ENCODE measurements at regions not wholly inside any gene's neighbourhood (a gene's known extent, or its start where the extent isn't known, plus 50 kb on each side); places are given as distances from the start of the nearest gene placed in this dataset.

GRCh38 chr11:70672991-70673653 lies 274.8 kb downstream of the CTTN start:
- H3K4me3 Mint-ChIP-seq, result no peak overlapping the region
- intact Hi-C loops (cut with DNase I, micrococcal nuclease), result no loop called here
- H3K36me3 Mint-ChIP-seq (ENCODE audit: low read depth), result no peaks in the 10 kb centered on the region
- no peak overlapping the region for H3K27ac Mint-ChIP-seq
- ChIA-PET CTCF (no interaction called here), POLR2A (no interaction called here)
- no peak for ATAC-seq
- H3K27me3 Mint-ChIP-seq, result peaks cover 9% of the 10 kb centered on the region
- no peak for DNase-seq
- no peaks in the 10 kb centered on the region for H3K9me3 Mint-ChIP-seq (ENCODE audit: low read depth)
- H3K4me1 Mint-ChIP-seq, result no peaks in the 10 kb centered on the region

- Mint-ChIP-seq H3K27ac (no peak overlapping the region), H3K4me3 (no peak overlapping the region), H3K36me3 (ENCODE audit: low read depth) (no peaks in the 10 kb centered on the region), H3K4me1 (no peaks in the 10 kb centered on the region), H3K9me3 (ENCODE audit: low read depth) (no peaks in the 10 kb centered on the region), H3K27me3 (peaks cover 3% of the 10 kb centered on the region)
- intact Hi-C loops (cut with DNase I, micrococcal nuclease), result no loop called here
- ChIA-PET POLR2A (no interaction called here), CTCF (no interaction called here)
- DNase-seq (no peak), ATAC-seq (no peak)
Measured at GRCh38 chr11:70674605-70675004, 276.3 kb downstream of the CTTN start.

GRCh38 chr11:70675697-70676374 lies 277.5 kb downstream of the CTTN start:
- POLR2A ChIA-PET, result no interaction called here

GRCh38 chr11:70677232-70677916 lies 279.0 kb downstream of the CTTN start:
- peaks cover 4% of the 10 kb centered on the region for H3K27me3 Mint-ChIP-seq
- H3K4me1 Mint-ChIP-seq, result no peaks in the 10 kb centered on the region
- H3K36me3 Mint-ChIP-seq (ENCODE audit: low read depth), result no peaks in the 10 kb centered on the region
- ATAC-seq (no peak), DNase-seq (no peak)
- POLR2A ChIA-PET, result no interaction called here
- H3K27ac Mint-ChIP-seq, result no peak overlapping the region
- no peak overlapping the region for H3K4me3 Mint-ChIP-seq
- CTCF ChIA-PET, result no interaction called here
- intact Hi-C loops (cut with DNase I, micrococcal nuclease), result no loop called here
- H3K9me3 Mint-ChIP-seq (ENCODE audit: low read depth), result no peaks in the 10 kb centered on the region

More at GRCh38 chr11:70675697-70676374, 277.5 kb downstream of the CTTN start:
- H3K27me3 Mint-ChIP-seq, result peaks cover 1% of the 10 kb centered on the region
- CTCF ChIA-PET, result interaction anchor here (0.7 kb wide), 1 partner anchor 113 kb away, joined by 3 read pairs; no protein-coding TSS in a partner anchor
- no peak for ATAC-seq
- H3K4me3 Mint-ChIP-seq, result no peak overlapping the region
- intact Hi-C loops (cut with DNase I, micrococcal nuclease), result no loop called here
- no peaks in the 10 kb centered on the region for H3K36me3 Mint-ChIP-seq (ENCODE audit: low read depth)
- H3K4me1 Mint-ChIP-seq, result no peaks in the 10 kb centered on the region
- no peak overlapping the region for H3K27ac Mint-ChIP-seq
- no peak for DNase-seq
- H3K9me3 Mint-ChIP-seq (ENCODE audit: low read depth), result no peaks in the 10 kb centered on the region

- ATAC-seq (no peak), DNase-seq (no peak)
- H3K9me3 Mint-ChIP-seq (ENCODE audit: low read depth), result no peaks in the 10 kb centered on the region
- no peak overlapping the region for H3K27ac Mint-ChIP-seq
- CTCF ChIA-PET, result no interaction called here
- no peaks in the 10 kb centered on the region for H3K36me3 Mint-ChIP-seq (ENCODE audit: low read depth)
- intact Hi-C loops (cut with DNase I, micrococcal nuclease), result no loop called here
- H3K4me1 Mint-ChIP-seq, result no peaks in the 10 kb centered on the region
- POLR2A ChIA-PET, result no interaction called here
- peaks cover 6% of the 10 kb centered on the region for H3K27me3 Mint-ChIP-seq
- no peak overlapping the region for H3K4me3 Mint-ChIP-seq
Measured at GRCh38 chr11:70678931-70679900, 280.9 kb downstream of the CTTN start.

GRCh38 chr11:70680781-70681281 lies 282.5 kb downstream of the CTTN start:
- POLR2A ChIA-PET, result no interaction called here
- peak; percentile 28 for DNase-seq
- Mint-ChIP-seq H3K4me3 (no peak overlapping the region), H3K4me1 (no peaks in the 10 kb centered on the region), H3K36me3 (ENCODE audit: low read depth) (no peaks in the 10 kb centered on the region), H3K27ac (no peak overlapping the region), H3K9me3 (ENCODE audit: low read depth) (no peaks in the 10 kb centered on the region), H3K27me3 (peaks cover 6% of the 10 kb centered on the region)
- peak; percentile 49 for ATAC-seq
- CTCF ChIA-PET, result no interaction called here
- intact Hi-C loops (cut with DNase I, micrococcal nuclease), result no loop called here

GRCh38 chr11:70682056-70682455 lies 283.7 kb downstream of the CTTN start:
- Mint-ChIP-seq H3K4me3 (no peak overlapping the region), H3K27me3 (peaks cover 4% of the 10 kb centered on the region), H3K9me3 (ENCODE audit: low read depth) (no peaks in the 10 kb centered on the region), H3K36me3 (ENCODE audit: low read depth) (no peaks in the 10 kb centered on the region), H3K27ac (no peak overlapping the region), H3K4me1 (no peaks in the 10 kb centered on the region)
- ATAC-seq (no peak), DNase-seq (no peak)
- intact Hi-C loops (cut with DNase I, micrococcal nuclease), result no loop called here
- POLR2A ChIA-PET, result no interaction called here
- CTCF ChIA-PET, result no interaction called here

GRCh38 chr11:70682760-70683159 lies 284.4 kb downstream of the CTTN start:
- no peaks in the 10 kb centered on the region for H3K36me3 Mint-ChIP-seq (ENCODE audit: low read depth)
- ATAC-seq (no peak), DNase-seq (no peak)
- intact Hi-C loops (cut with DNase I, micrococcal nuclease), result no loop called here
- no peaks in the 10 kb centered on the region for H3K9me3 Mint-ChIP-seq (ENCODE audit: low read depth)
- no peak overlapping the region for H3K27ac Mint-ChIP-seq
- H3K4me3 Mint-ChIP-seq, result no peak overlapping the region
- POLR2A ChIA-PET, result no interaction called here
- H3K4me1 Mint-ChIP-seq, result no peaks in the 10 kb centered on the region
- peaks cover 4% of the 10 kb centered on the region for H3K27me3 Mint-ChIP-seq
- CTCF ChIA-PET, result no interaction called here

GRCh38 chr11:70687716-70688115 lies 289.4 kb downstream of the CTTN start:
- ChIA-PET POLR2A (no interaction called here), CTCF (no interaction called here)
- DNase-seq (no peak), ATAC-seq (no peak)
- H3K4me3 Mint-ChIP-seq, result no peak overlapping the region
- H3K9me3 Mint-ChIP-seq (ENCODE audit: low read depth), result peaks cover 5% of the 10 kb centered on the region
- peaks cover 9% of the 10 kb centered on the region for H3K27me3 Mint-ChIP-seq
- no peaks in the 10 kb centered on the region for H3K4me1 Mint-ChIP-seq
- H3K27ac Mint-ChIP-seq, result no peak overlapping the region
- intact Hi-C loops (cut with DNase I, micrococcal nuclease), result no loop called here
- no peaks in the 10 kb centered on the region for H3K36me3 Mint-ChIP-seq (ENCODE audit: low read depth)

GRCh38 chr11:70688142-70688541 lies 289.8 kb downstream of the CTTN start:
- ChIA-PET CTCF (no interaction called here), POLR2A (no interaction called here)
- Mint-ChIP-seq H3K4me3 (no peak overlapping the region), H3K27me3 (peaks cover 12% of the 10 kb centered on the region), H3K27ac (no peak overlapping the region), H3K4me1 (no peaks in the 10 kb centered on the region), H3K9me3 (ENCODE audit: low read depth) (peaks cover 5% of the 10 kb centered on the region), H3K36me3 (ENCODE audit: low read depth) (no peaks in the 10 kb centered on the region)
- intact Hi-C loops (cut with DNase I, micrococcal nuclease), result no loop called here
- no peak for DNase-seq
- no peak for ATAC-seq

- Mint-ChIP-seq H3K36me3 (ENCODE audit: low read depth) (no peaks in the 10 kb centered on the region), H3K27ac (no peak overlapping the region), H3K4me3 (no peak overlapping the region), H3K9me3 (ENCODE audit: low read depth) (peaks cover 5% of the 10 kb centered on the region), H3K27me3 (peaks cover 17% of the 10 kb centered on the region), H3K4me1 (no peaks in the 10 kb centered on the region)
- no peak for DNase-seq
- POLR2A ChIA-PET, result no interaction called here
- CTCF ChIA-PET, result no interaction called here
- intact Hi-C loops (cut with DNase I, micrococcal nuclease), result no loop called here
- no peak for ATAC-seq
Measured at GRCh38 chr11:70689764-70690163, 291.4 kb downstream of the CTTN start.

Measured in activated CD4-positive, alpha-beta T cell treated with anti-CD3 and anti-CD28 coated beads for 36 hours (primary cell).